Activated B cell treated with CpG ODN at 0.5 μM for 24 hours (primary cell): ENCODE measurements at regions not wholly inside any gene's neighbourhood (a gene's known extent, or its start where the extent isn't known, plus 50 kb on each side); places are given as distances from the start of the nearest gene placed in this dataset.

Experiments
- ATAC-seq: fragments of 200-7000 bp; cut with Tn5 transposase; one replicate; pipeline ENCODE4 v1.10.0; 2021; ENCODE audit warnings: low read depth, mild to moderate bottlenecking, moderate library complexity
- CTCF ChIA-PET: fragments of 350-600 bp; sonication (Branson Sonifier 250); formaldehyde crosslinking; loops from one replicate; lab custom pipeline; 2021; ENCODE audit warnings: antibody characterized with exemption; lab: Charles Lee
- POLR2A ChIA-PET: fragments of 350-600 bp; sonication (Branson Sonifier 250); formaldehyde crosslinking; loops from one replicate; lab custom pipeline; 2021; ENCODE audit warnings: antibody characterized with exemption; lab: Charles Lee
- DNase-seq: peaks from one replicate; pipeline ENCODE4 v3.0.0; 2022
- H3K27ac Mint-ChIP-seq: one replicate; pipeline ENCODE4 v1.8.0; 2020; ENCODE audit warnings: mixed read lengths
- H3K27me3 Mint-ChIP-seq: one replicate; pipeline ENCODE4 v1.8.0; 2021; ENCODE audit warnings: mixed read lengths
- H3K36me3 Mint-ChIP-seq: one replicate; pipeline ENCODE4 v1.8.0; 2021; ENCODE audit warnings: low read depth, mixed read lengths
- H3K4me1 Mint-ChIP-seq: one replicate; pipeline ENCODE4 v1.8.0; 2021; ENCODE audit warnings: mixed read lengths
- H3K4me3 Mint-ChIP-seq: one replicate; pipeline ENCODE4 v1.8.0; 2020; ENCODE audit warnings: mild to moderate bottlenecking, mixed read lengths
- H3K9me3 Mint-ChIP-seq: one replicate; pipeline ENCODE4 v1.8.0; 2020; ENCODE audit warnings: mixed read lengths
- intact Hi-C: fragments of 100-400 bp; cut with micrococcal nuclease; formaldehyde crosslinking; loops from one replicate; pipeline ENCODE4 v1.15.1; 2024
- TF ChIP-seq, protein P1 (sequence below): fragments of 200-600 bp; IDR thresholded peaks from one replicate; pipeline ENCODE4 v1.8.0; 2022; ENCODE audit warnings: antibody characterized with exemption, mild to moderate bottlenecking

DNA sequence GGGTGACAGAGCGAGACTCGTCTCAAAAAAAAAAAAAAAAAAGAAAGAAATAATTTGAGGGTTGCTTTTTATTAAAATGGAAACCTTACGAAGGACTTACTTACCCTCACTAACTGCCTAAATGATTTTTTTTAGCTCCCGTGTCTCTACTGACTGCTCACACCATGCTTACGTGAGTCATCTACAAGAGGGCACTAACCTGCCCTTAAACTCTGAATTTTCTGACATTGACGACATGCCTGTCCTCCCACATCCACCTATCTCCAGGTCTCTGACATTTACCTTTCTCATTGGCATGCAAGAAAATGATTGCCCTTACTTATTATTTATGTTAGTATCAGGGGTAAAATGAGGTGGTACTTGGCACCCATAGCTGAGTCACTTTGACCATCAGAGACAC, 1286.3 kb upstream of the AUTS2 start:
- CTCF ChIA-PET: no interaction called here

DNA sequence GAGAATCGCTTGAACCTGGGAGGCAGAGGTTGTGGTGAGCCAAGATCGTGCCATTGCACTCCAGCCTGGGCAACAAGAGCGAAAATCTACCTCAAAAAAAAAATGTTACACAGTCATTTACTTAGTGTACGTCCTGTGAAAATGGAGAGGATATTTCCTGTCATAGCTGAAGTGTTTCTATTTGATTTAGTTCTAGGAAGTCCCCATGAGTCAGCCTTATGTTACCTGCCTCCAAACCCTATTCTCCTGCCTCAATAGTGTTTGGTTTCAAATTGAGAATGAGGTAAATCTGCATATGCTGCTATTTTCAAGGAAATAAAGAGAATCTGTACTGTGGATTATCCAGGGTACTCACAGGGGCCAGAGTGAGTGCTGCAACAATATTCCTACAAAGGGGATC, 1284.5 kb upstream of the AUTS2 start:
- Mint-ChIP-seq H3K27ac (no peak overlapping the region), H3K4me1 (no peaks in the 10 kb centered on the region), H3K27me3 (no peaks in the 10 kb centered on the region), H3K36me3 (no peaks in the 10 kb centered on the region), H3K4me3 (no peak overlapping the region), H3K9me3 (peaks cover 4% of the 10 kb centered on the region)
- CTCF ChIA-PET: no interaction called here
- ATAC-seq (no peak), DNase-seq (no peak)
- TF ChIP-seq, protein P1, sequence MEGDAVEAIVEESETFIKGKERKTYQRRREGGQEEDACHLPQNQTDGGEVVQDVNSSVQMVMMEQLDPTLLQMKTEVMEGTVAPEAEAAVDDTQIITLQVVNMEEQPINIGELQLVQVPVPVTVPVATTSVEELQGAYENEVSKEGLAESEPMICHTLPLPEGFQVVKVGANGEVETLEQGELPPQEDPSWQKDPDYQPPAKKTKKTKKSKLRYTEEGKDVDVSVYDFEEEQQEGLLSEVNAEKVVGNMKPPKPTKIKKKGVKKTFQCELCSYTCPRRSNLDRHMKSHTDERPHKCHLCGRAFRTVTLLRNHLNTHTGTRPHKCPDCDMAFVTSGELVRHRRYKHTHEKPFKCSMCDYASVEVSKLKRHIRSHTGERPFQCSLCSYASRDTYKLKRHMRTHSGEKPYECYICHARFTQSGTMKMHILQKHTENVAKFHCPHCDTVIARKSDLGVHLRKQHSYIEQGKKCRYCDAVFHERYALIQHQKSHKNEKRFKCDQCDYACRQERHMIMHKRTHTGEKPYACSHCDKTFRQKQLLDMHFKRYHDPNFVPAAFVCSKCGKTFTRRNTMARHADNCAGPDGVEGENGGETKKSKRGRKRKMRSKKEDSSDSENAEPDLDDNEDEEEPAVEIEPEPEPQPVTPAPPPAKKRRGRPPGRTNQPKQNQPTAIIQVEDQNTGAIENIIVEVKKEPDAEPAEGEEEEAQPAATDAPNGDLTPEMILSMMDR: no peak
- intact Hi-C loops: no loop called here
- POLR2A ChIA-PET: no interaction called here

More for the DNA sequence above, 1286.3 kb upstream of the AUTS2 start:
- DNase-seq (no peak), ATAC-seq (no peak)
- TF ChIP-seq, protein P1: no peak
- H3K36me3 Mint-ChIP-seq: no peaks in the 10 kb centered on the region
- no peak overlapping the region for H3K27ac Mint-ChIP-seq
- POLR2A ChIA-PET: no interaction called here
- H3K27me3 Mint-ChIP-seq: no peaks in the 10 kb centered on the region
- H3K9me3 Mint-ChIP-seq: peaks cover 8% of the 10 kb centered on the region
- intact Hi-C loops: no loop called here
- no peak overlapping the region for H3K4me3 Mint-ChIP-seq
- H3K4me1 Mint-ChIP-seq: no peaks in the 10 kb centered on the region

DNA sequence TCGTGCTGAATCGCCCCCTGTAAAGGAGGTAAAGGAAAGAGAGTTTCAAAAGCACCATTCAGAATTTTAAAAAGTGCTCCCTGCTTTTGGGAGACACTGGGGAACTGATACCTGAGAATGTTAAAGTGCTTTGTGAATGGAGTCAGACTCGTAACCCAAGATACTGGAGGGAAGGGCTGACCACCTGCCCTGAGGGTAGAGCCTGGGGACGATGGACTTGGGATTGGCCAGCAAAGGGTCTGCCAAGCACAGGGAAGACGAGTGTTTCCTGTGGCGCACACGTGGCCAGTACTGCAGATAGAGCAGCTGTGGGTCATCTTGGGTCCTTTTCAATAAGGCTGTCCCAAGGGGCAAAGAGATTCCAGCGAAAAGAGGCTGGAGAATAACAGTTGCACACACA, 1284.1 kb upstream of the AUTS2 start:
- Mint-ChIP-seq H3K27ac (no peak overlapping the region), H3K9me3 (peaks cover 4% of the 10 kb centered on the region), H3K36me3 (no peaks in the 10 kb centered on the region), H3K27me3 (no peaks in the 10 kb centered on the region), H3K4me1 (no peaks in the 10 kb centered on the region), H3K4me3 (no peak overlapping the region)
- CTCF ChIA-PET: no interaction called here
- intact Hi-C loops: no loop called here
- ATAC-seq (no peak), DNase-seq (no peak)
- TF ChIP-seq, protein P1: no peak
- POLR2A ChIA-PET: no interaction called here

DNA sequence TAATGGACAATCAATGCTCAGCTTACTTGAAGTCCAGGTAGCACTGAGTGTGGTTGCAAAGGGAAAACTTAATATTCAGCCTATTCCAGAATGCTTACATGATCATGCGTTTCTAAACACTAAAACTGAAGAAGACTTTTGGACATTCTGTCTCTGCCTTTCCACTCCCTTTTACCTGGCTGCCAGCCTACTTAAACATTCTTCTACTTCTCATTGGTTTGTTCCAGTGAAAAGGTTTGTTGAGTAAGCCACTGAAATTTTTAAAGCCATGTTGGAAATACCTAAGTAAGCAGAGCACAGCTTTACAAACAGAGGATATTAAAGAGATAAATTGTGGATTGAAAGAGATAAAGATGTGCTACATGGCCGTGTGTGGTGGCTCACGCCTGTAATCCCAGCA, 1280.8 kb upstream of the AUTS2 start:
- DNase-seq: no peak
- intact Hi-C loops: no loop called here
- Mint-ChIP-seq H3K36me3 (no peaks in the 10 kb centered on the region), H3K27ac (no peak overlapping the region), H3K4me1 (no peaks in the 10 kb centered on the region), H3K9me3 (peaks cover 3% of the 10 kb centered on the region), H3K4me3 (no peak overlapping the region), H3K27me3 (no peaks in the 10 kb centered on the region)
- no peak for ATAC-seq
- POLR2A ChIA-PET: no interaction called here
- CTCF ChIA-PET: no interaction called here
- TF ChIP-seq, protein P1: no peak

DNA sequence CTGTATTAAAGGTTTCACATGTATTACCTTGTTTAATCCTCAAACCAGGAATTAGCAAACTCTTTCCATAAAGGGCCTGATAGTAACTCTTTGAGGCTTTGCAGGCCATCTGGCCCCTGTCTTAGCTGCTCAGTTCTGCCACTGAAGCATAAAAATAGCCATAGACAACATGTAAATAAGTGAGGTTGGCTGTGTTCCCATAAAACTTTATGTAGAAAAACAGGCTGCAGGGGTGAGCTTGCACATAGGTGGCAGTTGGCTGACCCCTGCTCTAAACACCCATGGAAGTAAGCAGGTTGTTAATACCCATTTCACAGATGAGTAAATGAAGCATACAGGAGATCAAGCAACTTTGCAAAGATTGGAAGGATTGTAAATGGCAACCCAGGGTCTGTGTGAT, 1279.2 kb upstream of the AUTS2 start:
- DNase-seq (no peak), ATAC-seq (no peak)
- H3K27me3 Mint-ChIP-seq: no peaks in the 10 kb centered on the region
- H3K4me1 Mint-ChIP-seq: no peaks in the 10 kb centered on the region
- TF ChIP-seq, protein P1: no peak
- intact Hi-C loops: no loop called here
- H3K4me3 Mint-ChIP-seq: no peak overlapping the region
- no peaks in the 10 kb centered on the region for H3K36me3 Mint-ChIP-seq
- ChIA-PET CTCF (no interaction called here), POLR2A (no interaction called here)
- H3K27ac Mint-ChIP-seq: no peak overlapping the region
- H3K9me3 Mint-ChIP-seq: peaks cover 3% of the 10 kb centered on the region
